ENCODE measurements at regions not wholly inside any gene's neighbourhood (a gene's known extent, or its start where the extent isn't known, plus 50 kb on each side); places are given as distances from the start of the nearest gene placed in this dataset.

DNA sequence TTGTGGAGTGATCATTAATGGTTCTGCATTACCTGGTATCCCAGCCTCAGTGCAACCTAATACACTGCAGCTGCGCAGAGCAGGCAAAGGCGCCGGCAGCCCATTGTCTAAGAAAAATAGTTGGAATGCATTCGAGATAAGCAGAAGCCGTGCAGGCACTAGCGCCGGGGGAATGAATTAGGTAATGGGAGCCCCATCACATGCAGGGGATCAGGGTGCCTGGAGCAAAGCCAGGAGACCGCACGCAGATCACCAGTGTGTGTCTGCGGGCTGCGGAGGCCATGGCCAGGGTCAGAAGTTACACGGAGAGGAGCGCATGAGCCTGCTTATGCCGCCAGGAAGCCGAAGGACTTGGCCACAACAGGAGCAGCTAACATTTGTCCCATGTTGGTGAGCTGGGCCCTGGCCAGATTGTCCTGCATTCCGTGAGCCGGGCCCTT is 156.8 kb downstream of the DLL1 start:
- H3K4me1 ChIP-seq (ENCODE audit: control insufficient read depth in 5 of 5, insufficient read depth in 5 of 5, low read length in 5 of 5): peaks cover 0 to 25% (median 5%) of the 10 kb centered on the region in 5 donors
- 53 to 65% methylated on average over 17 of the region's 17 CpGs for WGBS, 2 donors
- no peaks in the 10 kb centered on the region for H3K36me3 ChIP-seq (ENCODE audit: control insufficient read depth in 4 of 4, insufficient read depth in 4 of 4, low read length in 4 of 4)
- no peak overlapping the region for H3K27ac ChIP-seq (ENCODE audit: low read depth in 1 of 2, low read length in 1 of 2)
- TF ChIP-seq, protein P1, sequence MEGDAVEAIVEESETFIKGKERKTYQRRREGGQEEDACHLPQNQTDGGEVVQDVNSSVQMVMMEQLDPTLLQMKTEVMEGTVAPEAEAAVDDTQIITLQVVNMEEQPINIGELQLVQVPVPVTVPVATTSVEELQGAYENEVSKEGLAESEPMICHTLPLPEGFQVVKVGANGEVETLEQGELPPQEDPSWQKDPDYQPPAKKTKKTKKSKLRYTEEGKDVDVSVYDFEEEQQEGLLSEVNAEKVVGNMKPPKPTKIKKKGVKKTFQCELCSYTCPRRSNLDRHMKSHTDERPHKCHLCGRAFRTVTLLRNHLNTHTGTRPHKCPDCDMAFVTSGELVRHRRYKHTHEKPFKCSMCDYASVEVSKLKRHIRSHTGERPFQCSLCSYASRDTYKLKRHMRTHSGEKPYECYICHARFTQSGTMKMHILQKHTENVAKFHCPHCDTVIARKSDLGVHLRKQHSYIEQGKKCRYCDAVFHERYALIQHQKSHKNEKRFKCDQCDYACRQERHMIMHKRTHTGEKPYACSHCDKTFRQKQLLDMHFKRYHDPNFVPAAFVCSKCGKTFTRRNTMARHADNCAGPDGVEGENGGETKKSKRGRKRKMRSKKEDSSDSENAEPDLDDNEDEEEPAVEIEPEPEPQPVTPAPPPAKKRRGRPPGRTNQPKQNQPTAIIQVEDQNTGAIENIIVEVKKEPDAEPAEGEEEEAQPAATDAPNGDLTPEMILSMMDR (IDR thresholded peaks at IDR 0.05; ENCODE audit: control extremely low read depth, extremely low read depth): no peak
- peak; percentile 47 to 68 (median 50) for DNase-seq
- H3K4me3 ChIP-seq: no peak overlapping the region
- ATAC-seq (ENCODE audit: insufficient read depth, low FRiP score): no peak
- H3K9me3 ChIP-seq (ENCODE audit: control insufficient read depth in 4 of 4, insufficient read depth in 3 of 4, low read length in 3 of 4): peaks cover 0 to under 1% (median 0%) of the 10 kb centered on the region in 4 donors
- H3K9ac ChIP-seq (ENCODE audit: insufficient read depth in 1 of 2, low read length in 2 of 2): no peak overlapping the region
- H3K27me3 ChIP-seq (ENCODE audit: control insufficient read depth in 3 of 3, insufficient read depth in 3 of 3, low read length in 2 of 3): no peaks in the 10 kb centered on the region

DNA sequence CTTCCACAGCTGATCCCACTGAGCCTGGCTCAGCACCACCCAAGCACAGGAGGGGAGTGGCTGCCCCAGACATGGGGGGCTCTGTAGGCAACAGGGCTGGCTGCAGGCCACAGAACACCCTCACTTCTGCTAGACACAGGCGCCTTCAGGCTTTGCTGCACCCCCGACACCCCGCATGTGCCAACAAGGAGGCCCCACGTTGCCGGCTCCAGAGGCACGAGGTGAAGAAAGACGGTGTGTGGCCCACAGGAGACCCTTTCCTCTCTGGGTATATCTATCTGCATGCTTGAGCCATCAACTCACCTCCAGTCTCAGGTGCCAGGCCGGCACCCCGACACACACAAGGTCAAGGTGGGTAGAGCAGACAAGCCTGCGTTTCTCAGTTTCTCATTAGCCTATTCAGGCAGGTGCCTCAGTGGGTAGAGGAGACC is 158.3 kb downstream of the DLL1 start:
- DNase-seq: no peak
- no peak for ATAC-seq (ENCODE audit: insufficient read depth, low FRiP score)
- Histone ChIP-seq H3K27ac (ENCODE audit: low read depth in 1 of 2, low read length in 1 of 2) (no peak overlapping the region), H3K4me1 (ENCODE audit: control insufficient read depth in 5 of 5, insufficient read depth in 5 of 5, low read length in 5 of 5) (peaks cover 0 to 20% (median 5%) of the 10 kb centered on the region in 5 donors), H3K27me3 (ENCODE audit: control insufficient read depth in 3 of 3, insufficient read depth in 3 of 3, low read length in 2 of 3) (no peaks in the 10 kb centered on the region), H3K9ac (ENCODE audit: insufficient read depth in 1 of 2, low read length in 2 of 2) (no peak overlapping the region), H3K36me3 (ENCODE audit: control insufficient read depth in 4 of 4, insufficient read depth in 4 of 4, low read length in 4 of 4) (no peaks in the 10 kb centered on the region), H3K4me3 (no peak overlapping the region), H3K9me3 (ENCODE audit: control insufficient read depth in 4 of 4, insufficient read depth in 3 of 4, low read length in 3 of 4) (no peaks in the 10 kb centered on the region)
- WGBS, 2 donors: 91 to 93% methylated on average over 10 of the region's 10 CpGs
- TF ChIP-seq, protein P1 (IDR thresholded peaks at IDR 0.05; ENCODE audit: control extremely low read depth, extremely low read depth): no peak

DNA sequence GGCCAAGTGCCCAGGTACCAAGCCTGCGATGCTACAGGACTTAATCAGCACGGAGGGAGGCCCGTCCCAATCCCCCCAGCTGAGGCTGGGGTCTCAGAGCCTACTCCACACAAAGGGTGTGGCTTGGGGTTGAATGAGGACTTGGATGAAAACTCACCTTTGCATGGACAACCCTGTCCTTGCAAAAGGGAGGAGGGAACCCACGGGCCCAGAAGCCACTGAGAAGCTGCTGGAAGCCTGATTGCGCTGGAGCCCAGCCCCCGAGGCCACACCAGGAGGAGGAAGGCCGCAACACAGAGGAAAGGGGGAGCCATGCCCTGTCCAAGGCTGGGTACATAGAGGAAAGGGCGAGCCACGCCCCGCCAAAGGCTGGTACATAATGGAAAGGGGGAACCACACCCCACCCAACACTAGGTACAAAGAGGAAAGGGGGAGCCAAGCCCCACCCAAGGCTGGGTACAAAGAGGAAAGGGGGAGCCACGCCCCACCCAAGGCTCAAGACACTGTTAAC is 158.8 kb downstream of the DLL1 start:
- Histone ChIP-seq H3K4me1 (ENCODE audit: control insufficient read depth in 5 of 5, insufficient read depth in 5 of 5, low read length in 5 of 5) (peaks cover 0 to 20% (median 5%) of the 10 kb centered on the region in 5 donors), H3K27me3 (ENCODE audit: control insufficient read depth in 3 of 3, insufficient read depth in 3 of 3, low read length in 2 of 3) (no peaks in the 10 kb centered on the region), H3K36me3 (ENCODE audit: control insufficient read depth in 4 of 4, insufficient read depth in 4 of 4, low read length in 4 of 4) (no peaks in the 10 kb centered on the region), H3K27ac (ENCODE audit: low read depth in 1 of 2, low read length in 1 of 2) (no peak overlapping the region), H3K4me3 (no peak overlapping the region), H3K9me3 (ENCODE audit: control insufficient read depth in 4 of 4, insufficient read depth in 3 of 4, low read length in 3 of 4) (no peaks in the 10 kb centered on the region), H3K9ac (ENCODE audit: insufficient read depth in 1 of 2, low read length in 2 of 2) (no peak overlapping the region)
- 81 to 88% methylated on average over 10 to 11 of the region's 11 CpGs for WGBS, 2 donors
- DNase-seq (peak in 1 of 3 donors; percentile 8), ATAC-seq (ENCODE audit: insufficient read depth, low FRiP score) (no peak)
- TF ChIP-seq, protein P1 (IDR thresholded peaks at IDR 0.05; ENCODE audit: control extremely low read depth, extremely low read depth): no peak

DNA sequence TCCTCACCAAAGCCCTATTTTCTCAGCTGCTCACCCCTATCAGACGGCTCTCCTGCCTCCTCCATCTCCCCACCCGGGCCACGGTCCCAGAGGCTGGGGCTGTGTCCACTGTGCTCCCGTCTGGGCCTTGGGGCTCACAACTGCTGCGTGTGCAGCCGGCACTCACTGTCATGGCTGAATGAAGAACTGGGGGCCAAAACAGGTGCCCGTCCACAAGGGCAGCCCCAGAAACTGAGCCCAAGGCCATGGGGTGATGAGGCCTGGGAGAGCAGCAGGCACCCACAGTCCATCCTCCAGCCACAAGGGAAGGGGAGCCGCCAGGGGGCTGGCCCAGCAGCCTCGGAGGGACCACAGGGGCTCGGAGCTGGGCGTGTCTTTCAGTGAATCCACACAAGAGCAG is 159.5 kb downstream of the DLL1 start:
- no peak for DNase-seq
- 87 to 90% methylated on average over 11 of the region's 11 CpGs for WGBS, 2 donors
- no peak overlapping the region for H3K4me3 ChIP-seq
- H3K36me3 ChIP-seq (ENCODE audit: control insufficient read depth in 4 of 4, insufficient read depth in 4 of 4, low read length in 4 of 4): no peaks in the 10 kb centered on the region
- no peak overlapping the region for H3K9ac ChIP-seq (ENCODE audit: insufficient read depth in 1 of 2, low read length in 2 of 2)
- TF ChIP-seq, protein P1 (IDR thresholded peaks at IDR 0.05; ENCODE audit: control extremely low read depth, extremely low read depth): no peak
- peaks cover 0 to 18% (median 5%) of the 10 kb centered on the region in 5 donors for H3K4me1 ChIP-seq (ENCODE audit: control insufficient read depth in 5 of 5, insufficient read depth in 5 of 5, low read length in 5 of 5)
- no peak overlapping the region for H3K27ac ChIP-seq (ENCODE audit: low read depth in 1 of 2, low read length in 1 of 2)
- ATAC-seq (ENCODE audit: insufficient read depth, low FRiP score): no peak
- no peaks in the 10 kb centered on the region for H3K9me3 ChIP-seq (ENCODE audit: control insufficient read depth in 4 of 4, insufficient read depth in 3 of 4, low read length in 3 of 4)
- H3K27me3 ChIP-seq (ENCODE audit: control insufficient read depth in 3 of 3, insufficient read depth in 3 of 3, low read length in 2 of 3): no peaks in the 10 kb centered on the region

Measured in lung (tissue), 11 donors.